T-helper 2 cell treated with Interferon-gamma antibody and Interleukin-4, amounts not matched to agents 5 μg/mL and 100 μg/mL, for 36 hours (primary cell): ENCODE measurements at regions not wholly inside any gene's neighbourhood (a gene's known extent, or its start where the extent isn't known, plus 50 kb on each side); places are given as distances from the start of the nearest gene placed in this dataset.
A peak's percentile ranks its signal among the peaks of the same experiment; 100 is the strongest.

Experiments
- DNase-seq: peaks from one replicate; pipeline ENCODE4 v3.0.0; 2021; ENCODE audit warnings: low spot score
- H3K27ac Mint-ChIP-seq: one replicate; pipeline ENCODE4 v1.8.0; 2021; ENCODE audit warnings: mild to moderate bottlenecking, mixed read lengths
- H3K27me3 Mint-ChIP-seq: one replicate; pipeline ENCODE4 v1.8.0; 2021; ENCODE audit warnings: low read depth, mixed read lengths
- H3K36me3 Mint-ChIP-seq: one replicate; pipeline ENCODE4 v1.8.0; 2021; ENCODE audit warnings: low read depth, mixed read lengths
- H3K4me1 Mint-ChIP-seq: one replicate; pipeline ENCODE4 v1.8.0; 2021; ENCODE audit warnings: low read depth, mixed read lengths
- H3K4me3 Mint-ChIP-seq: one replicate; pipeline ENCODE4 v1.8.0; 2022; ENCODE audit warnings: mild to moderate bottlenecking, moderate library complexity, mixed read lengths
- H3K9me3 Mint-ChIP-seq: one replicate; pipeline ENCODE4 v1.8.0; 2021; ENCODE audit warnings: mixed read lengths

DNA sequence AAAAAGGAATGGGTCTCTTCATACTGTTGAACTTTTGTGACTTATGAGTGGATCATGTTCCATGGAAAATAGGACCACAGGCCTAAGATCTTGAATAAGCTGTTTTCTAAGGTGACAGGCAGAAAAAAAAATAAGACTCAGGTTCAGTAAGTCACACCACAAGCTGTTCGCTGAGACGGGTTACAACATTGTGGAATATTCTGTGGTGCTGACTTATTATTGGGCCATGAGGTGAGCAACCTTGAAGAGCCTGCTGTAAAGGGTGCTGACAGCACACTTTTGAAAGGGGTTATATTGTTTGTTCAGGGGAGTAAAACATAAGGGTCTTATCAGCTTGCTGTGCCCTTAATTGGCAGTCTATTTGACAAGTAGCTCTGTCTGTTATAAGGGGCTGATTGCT is 439.8 kb upstream of the SLC14A2 start:
- H3K27me3 Mint-ChIP-seq: peaks cover 10% of the 10 kb centered on the region
- no peaks in the 10 kb centered on the region for H3K9me3 Mint-ChIP-seq
- peaks cover 8% of the 10 kb centered on the region for H3K4me1 Mint-ChIP-seq
- H3K4me3 Mint-ChIP-seq: no peak overlapping the region
- no peak for DNase-seq
- no peak overlapping the region for H3K27ac Mint-ChIP-seq
- H3K36me3 Mint-ChIP-seq: no peaks in the 10 kb centered on the region

DNA sequence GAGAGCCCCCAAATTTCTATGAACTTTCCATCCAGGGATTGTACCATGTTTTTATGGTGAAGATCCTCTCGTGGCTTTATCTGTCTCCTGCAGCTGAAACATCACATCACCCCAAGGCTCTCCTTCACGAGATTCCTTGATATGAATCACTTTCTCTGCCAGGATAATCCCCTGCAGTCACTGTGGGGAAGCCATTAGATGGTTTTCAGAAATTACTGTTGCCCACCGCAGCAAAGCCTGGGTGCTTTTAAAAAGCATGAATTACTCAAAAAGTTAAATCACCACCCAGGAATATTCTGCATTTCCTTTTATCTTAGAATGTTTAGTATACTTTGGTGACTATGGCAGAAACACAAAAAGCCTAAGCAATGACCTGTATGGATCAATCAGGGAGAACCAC is 428.4 kb upstream of the SLC14A2 start:
- peaks cover 2% of the 10 kb centered on the region for H3K27me3 Mint-ChIP-seq
- H3K9me3 Mint-ChIP-seq: no peaks in the 10 kb centered on the region
- no peak for DNase-seq
- H3K27ac Mint-ChIP-seq: no peak overlapping the region
- no peaks in the 10 kb centered on the region for H3K36me3 Mint-ChIP-seq
- H3K4me3 Mint-ChIP-seq: no peak overlapping the region
- H3K4me1 Mint-ChIP-seq: no peaks in the 10 kb centered on the region

DNA sequence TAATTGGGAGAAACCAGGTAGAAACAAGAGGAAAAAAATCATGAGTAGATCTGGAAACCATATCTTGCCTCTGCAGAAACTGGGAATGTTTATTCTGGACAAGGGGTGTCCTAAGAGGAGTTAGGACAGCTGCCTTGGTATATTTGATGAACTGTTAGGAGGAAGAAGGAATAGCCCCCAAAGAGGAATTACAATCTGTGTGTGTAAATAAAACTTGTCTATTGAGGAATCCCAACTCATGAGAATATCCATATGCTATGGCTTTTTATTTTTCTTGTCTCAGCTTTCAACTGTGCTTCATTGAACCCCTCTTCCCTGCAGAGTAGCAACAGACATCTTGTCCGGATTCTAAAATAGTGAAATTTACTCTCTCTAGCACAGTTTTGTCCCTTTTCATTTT is 423.5 kb upstream of the SLC14A2 start:
- Mint-ChIP-seq H3K4me1 (no peaks in the 10 kb centered on the region), H3K9me3 (no peaks in the 10 kb centered on the region), H3K27me3 (no peaks in the 10 kb centered on the region), H3K36me3 (no peaks in the 10 kb centered on the region), H3K4me3 (no peak overlapping the region), H3K27ac (no peak overlapping the region)
- DNase-seq: no peak

DNA sequence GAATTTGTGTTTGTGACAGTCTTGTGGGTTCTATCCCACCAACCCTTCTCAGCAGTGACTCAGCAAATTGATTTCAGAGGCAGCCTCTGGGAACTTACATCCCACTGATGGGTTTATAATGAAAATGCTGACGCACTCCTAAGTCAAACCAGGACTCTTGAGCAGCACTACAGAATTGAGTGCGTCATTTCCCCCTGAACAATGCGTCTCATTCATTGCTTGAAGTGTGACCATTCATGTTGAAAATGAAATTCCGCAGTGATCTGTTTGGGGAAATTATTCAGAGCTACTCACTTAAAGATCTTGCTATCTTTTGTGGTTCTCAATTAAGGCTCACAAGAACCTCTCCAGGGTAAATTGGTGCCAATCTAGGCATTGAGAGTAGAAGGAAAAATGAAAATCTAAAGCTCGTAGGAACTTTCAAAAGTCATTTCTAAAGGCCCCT is 417.7 kb upstream of the SLC14A2 start:
- H3K9me3 Mint-ChIP-seq: no peaks in the 10 kb centered on the region
- H3K36me3 Mint-ChIP-seq: no peaks in the 10 kb centered on the region
- H3K4me1 Mint-ChIP-seq: no peaks in the 10 kb centered on the region
- H3K27ac Mint-ChIP-seq: no peak overlapping the region
- DNase-seq: peak; percentile 22
- H3K4me3 Mint-ChIP-seq: no peak overlapping the region
- peaks cover 7% of the 10 kb centered on the region for H3K27me3 Mint-ChIP-seq

- H3K4me3 Mint-ChIP-seq: no peak overlapping the region
- no peak for DNase-seq
- no peaks in the 10 kb centered on the region for H3K4me1 Mint-ChIP-seq
- H3K27me3 Mint-ChIP-seq: peaks cover 7% of the 10 kb centered on the region
- no peaks in the 10 kb centered on the region for H3K9me3 Mint-ChIP-seq
- no peaks in the 10 kb centered on the region for H3K36me3 Mint-ChIP-seq
- no peak overlapping the region for H3K27ac Mint-ChIP-seq
Measured at GRCh38 chr18:45198526-45198925, 416.8 kb upstream of the SLC14A2 start.

GRCh38 chr18:45201029-45201428 is 414.2 kb upstream of the SLC14A2 start:
- Mint-ChIP-seq H3K27me3 (peaks cover 7% of the 10 kb centered on the region), H3K4me3 (no peak overlapping the region), H3K9me3 (no peaks in the 10 kb centered on the region), H3K4me1 (no peaks in the 10 kb centered on the region), H3K36me3 (no peaks in the 10 kb centered on the region), H3K27ac (no peak overlapping the region)
- no peak for DNase-seq

DNA sequence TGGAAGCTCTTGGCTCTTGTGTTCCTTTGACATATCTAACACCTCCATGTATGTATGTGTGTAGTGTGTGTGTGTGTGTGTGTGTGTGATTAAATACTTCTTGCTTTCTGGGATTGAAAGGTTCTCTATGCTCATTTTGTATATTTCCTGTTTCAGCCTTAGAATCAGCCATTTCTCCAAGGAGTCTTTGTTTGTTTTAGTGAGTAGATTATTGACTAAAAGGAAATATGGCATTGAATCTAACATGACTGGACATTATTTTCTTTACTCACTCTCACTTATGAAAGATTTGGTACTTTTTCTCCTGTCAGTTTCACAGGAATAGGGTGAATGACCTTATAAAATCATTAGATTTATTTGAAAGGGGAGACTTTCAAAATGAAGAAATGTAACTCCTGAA is 413.8 kb upstream of the SLC14A2 start:
- no peak for DNase-seq
- Mint-ChIP-seq H3K4me3 (no peak overlapping the region), H3K9me3 (no peaks in the 10 kb centered on the region), H3K36me3 (no peaks in the 10 kb centered on the region), H3K27ac (no peak overlapping the region), H3K4me1 (no peaks in the 10 kb centered on the region), H3K27me3 (peaks cover 7% of the 10 kb centered on the region)

GRCh38 chr18:45202061-45202460 is 413.2 kb upstream of the SLC14A2 start:
- no peaks in the 10 kb centered on the region for H3K4me1 Mint-ChIP-seq
- no peaks in the 10 kb centered on the region for H3K9me3 Mint-ChIP-seq
- H3K4me3 Mint-ChIP-seq: no peak overlapping the region
- no peak for DNase-seq
- H3K27ac Mint-ChIP-seq: no peak overlapping the region
- H3K27me3 Mint-ChIP-seq: peaks cover 7% of the 10 kb centered on the region
- no peaks in the 10 kb centered on the region for H3K36me3 Mint-ChIP-seq

DNA sequence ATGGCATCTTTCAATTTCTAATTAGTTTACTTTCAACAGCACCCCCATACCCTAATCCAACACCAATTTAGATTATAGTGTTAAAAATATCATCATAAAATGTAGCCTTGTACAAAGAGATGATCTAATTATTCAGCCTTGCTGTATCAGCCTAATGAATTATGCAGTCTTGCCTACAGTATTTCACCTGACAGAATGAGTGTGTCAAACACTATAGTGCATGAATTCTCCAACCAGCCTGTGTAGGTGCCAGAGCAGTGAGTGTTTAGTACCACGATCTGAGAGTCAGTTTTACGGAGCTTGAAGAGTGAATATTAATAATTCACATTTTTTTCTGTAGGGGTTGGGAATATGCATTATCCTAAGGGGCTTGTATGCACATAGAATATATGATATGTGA is 411.6 kb upstream of the SLC14A2 start:
- Mint-ChIP-seq H3K27ac (no peak overlapping the region), H3K27me3 (peaks cover 7% of the 10 kb centered on the region), H3K9me3 (no peaks in the 10 kb centered on the region), H3K4me1 (no peaks in the 10 kb centered on the region), H3K4me3 (no peak overlapping the region), H3K36me3 (no peaks in the 10 kb centered on the region)
- no peak for DNase-seq

GRCh38 chr18:45207328-45207727 is 407.9 kb upstream of the SLC14A2 start:
- Mint-ChIP-seq H3K4me3 (no peak overlapping the region), H3K9me3 (no peaks in the 10 kb centered on the region), H3K27me3 (peaks cover 4% of the 10 kb centered on the region), H3K4me1 (no peaks in the 10 kb centered on the region), H3K36me3 (no peaks in the 10 kb centered on the region), H3K27ac (no peak overlapping the region)
- DNase-seq: no peak

- no peak for DNase-seq
- Mint-ChIP-seq H3K27me3 (peaks cover 4% of the 10 kb centered on the region), H3K4me1 (no peaks in the 10 kb centered on the region), H3K9me3 (no peaks in the 10 kb centered on the region), H3K36me3 (no peaks in the 10 kb centered on the region), H3K4me3 (no peak overlapping the region), H3K27ac (no peak overlapping the region)
Measured at GRCh38 chr18:45208164-45208563, 407.1 kb upstream of the SLC14A2 start.

DNA sequence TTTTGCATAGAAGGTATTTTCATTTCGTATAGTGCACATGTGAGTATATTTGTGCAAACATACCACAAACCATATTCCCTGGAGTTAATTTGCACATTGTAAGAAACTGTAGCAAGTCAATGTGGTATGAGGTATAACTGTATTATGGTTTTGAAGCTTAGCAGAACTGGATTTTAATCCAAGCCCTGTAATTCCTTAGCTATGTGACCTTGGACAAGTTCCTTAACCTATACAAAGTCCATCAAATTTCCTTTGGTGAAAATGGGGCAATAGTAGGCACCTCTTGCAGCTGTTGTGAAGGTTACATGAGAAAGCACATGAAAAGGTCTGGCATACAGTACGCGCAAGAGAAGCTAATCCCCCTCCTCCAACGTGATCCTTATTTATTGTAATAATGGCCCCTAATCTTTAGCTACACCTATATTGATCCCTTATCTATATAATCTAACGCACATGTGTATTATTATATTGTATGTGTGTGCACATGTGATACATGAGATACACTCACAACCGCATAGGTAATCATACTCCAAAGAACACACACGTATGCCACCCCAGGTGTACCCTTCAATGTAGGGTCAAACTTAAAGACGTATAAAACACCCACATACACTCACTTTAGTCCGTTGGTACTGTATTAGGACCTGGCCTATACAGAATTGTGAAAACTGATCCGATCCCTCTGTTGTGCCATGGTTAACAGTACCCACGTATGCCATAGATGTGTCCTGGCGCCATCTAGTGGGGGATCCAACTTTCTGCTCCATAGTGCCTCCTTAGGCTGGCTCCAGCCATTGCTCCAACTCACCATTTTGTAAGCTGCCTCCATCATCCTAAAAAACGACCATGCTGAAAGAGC is 402.9 kb upstream of the SLC14A2 start:
- Mint-ChIP-seq H3K4me3 (no peak overlapping the region), H3K36me3 (no peaks in the 10 kb centered on the region), H3K4me1 (no peaks in the 10 kb centered on the region), H3K9me3 (no peaks in the 10 kb centered on the region), H3K27me3 (peaks cover 4% of the 10 kb centered on the region), H3K27ac (no peak overlapping the region)
- DNase-seq: peak; percentile 60

GRCh38 chr18:45213040-45213333 is 402.3 kb upstream of the SLC14A2 start:
- DNase-seq: no peak
- no peaks in the 10 kb centered on the region for H3K4me1 Mint-ChIP-seq
- no peaks in the 10 kb centered on the region for H3K9me3 Mint-ChIP-seq
- H3K27me3 Mint-ChIP-seq: peaks cover 5% of the 10 kb centered on the region
- no peak overlapping the region for H3K27ac Mint-ChIP-seq
- no peaks in the 10 kb centered on the region for H3K36me3 Mint-ChIP-seq
- no peak overlapping the region for H3K4me3 Mint-ChIP-seq

DNA sequence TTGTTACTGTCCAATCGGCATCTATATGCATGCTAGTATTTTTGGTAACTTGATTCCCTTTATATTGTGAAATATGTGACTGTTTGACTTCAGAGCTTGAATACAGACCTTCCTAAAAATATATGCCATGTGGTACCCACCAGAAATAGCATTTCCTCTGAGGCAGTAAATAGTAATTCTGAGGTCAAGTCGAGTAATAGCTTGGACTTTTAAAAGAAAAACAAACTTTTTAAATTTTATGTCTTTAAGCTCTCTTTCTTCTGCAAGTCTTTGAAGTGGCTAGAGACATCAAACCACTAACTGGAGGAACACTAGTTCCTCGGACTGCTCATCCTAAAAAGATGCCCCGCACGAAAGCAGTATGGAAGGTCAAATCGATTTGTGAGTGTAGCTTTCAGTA is 396.8 kb upstream of the SLC14A2 start:
- H3K27me3 Mint-ChIP-seq: peaks cover 3% of the 10 kb centered on the region

GRCh38 chr18:45221363-45221762 is 393.9 kb upstream of the SLC14A2 start:
- Mint-ChIP-seq H3K27ac (no peak overlapping the region), H3K36me3 (no peaks in the 10 kb centered on the region), H3K27me3 (peaks cover 3% of the 10 kb centered on the region), H3K9me3 (no peaks in the 10 kb centered on the region), H3K4me3 (no peak overlapping the region), H3K4me1 (no peaks in the 10 kb centered on the region)
- no peak for DNase-seq

More for the DNA sequence above, 396.8 kb upstream of the SLC14A2 start:
- DNase-seq: no peak
- no peak overlapping the region for H3K4me3 Mint-ChIP-seq
- no peaks in the 10 kb centered on the region for H3K9me3 Mint-ChIP-seq
- no peak overlapping the region for H3K27ac Mint-ChIP-seq
- H3K4me1 Mint-ChIP-seq: no peaks in the 10 kb centered on the region
- H3K36me3 Mint-ChIP-seq: no peaks in the 10 kb centered on the region
